GM21526 (cell line): ENCODE measurements at regions not wholly inside any gene's neighbourhood (a gene's known extent, or its start where the extent isn't known, plus 50 kb on each side); places are given as distances from the start of the nearest gene placed in this dataset.
A peak's percentile ranks its signal among the peaks of the same experiment; 100 is the strongest.

ENCODE experiments used
- ATAC-seq: cut with Tn5 transposase; IDR thresholded peaks from one replicate; pipeline ENCODE4 v1.9.1; 2021; ENCODE audit warnings: moderate library complexity; ENCODE audit not compliant: unreplicated experiment, low FRiP score

DNA sequence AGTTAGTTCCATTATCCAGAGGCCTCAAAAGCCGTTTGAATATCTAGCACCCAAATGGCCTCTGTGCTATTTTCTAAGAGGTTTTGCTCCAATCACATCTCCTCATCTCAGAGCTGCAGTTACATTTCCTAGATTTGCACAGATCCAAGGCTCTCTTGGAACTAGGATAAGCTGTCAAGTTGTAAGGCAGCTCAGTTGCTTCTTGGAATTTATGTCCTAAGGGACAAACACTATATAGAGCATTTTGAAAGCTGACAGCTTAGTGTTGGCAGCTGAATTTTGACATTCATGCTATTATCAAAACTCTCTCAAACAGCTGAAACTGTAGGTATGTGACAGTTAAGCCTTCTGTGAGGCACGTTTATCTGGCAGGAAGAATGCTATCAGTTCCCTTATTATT is 97.0 kb downstream of the MACIR start:
- ATAC-seq: no peak

GRCh38 chr5:103354446-103354845 is 95.9 kb downstream of the MACIR start:
- ATAC-seq: no peak

DNA sequence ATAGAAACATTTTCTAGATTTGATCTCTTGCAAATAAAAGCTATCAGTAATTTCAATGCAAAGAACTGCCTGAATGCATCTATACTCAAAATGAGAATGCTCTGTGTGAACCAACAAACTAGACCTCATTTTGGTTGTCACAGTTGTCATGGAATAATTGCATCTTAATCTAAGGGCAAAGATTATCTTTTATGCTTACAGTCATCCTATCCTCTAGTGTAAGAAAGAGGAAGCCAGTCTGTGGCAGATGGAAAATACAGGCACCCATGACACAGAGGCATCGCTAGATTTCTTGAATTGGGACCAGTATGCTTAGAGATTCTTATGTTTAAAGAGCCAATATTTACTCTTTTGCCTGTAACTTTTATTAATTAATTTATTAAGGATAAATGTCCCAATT is 95.0 kb downstream of the MACIR start:
- ATAC-seq: no peak

DNA sequence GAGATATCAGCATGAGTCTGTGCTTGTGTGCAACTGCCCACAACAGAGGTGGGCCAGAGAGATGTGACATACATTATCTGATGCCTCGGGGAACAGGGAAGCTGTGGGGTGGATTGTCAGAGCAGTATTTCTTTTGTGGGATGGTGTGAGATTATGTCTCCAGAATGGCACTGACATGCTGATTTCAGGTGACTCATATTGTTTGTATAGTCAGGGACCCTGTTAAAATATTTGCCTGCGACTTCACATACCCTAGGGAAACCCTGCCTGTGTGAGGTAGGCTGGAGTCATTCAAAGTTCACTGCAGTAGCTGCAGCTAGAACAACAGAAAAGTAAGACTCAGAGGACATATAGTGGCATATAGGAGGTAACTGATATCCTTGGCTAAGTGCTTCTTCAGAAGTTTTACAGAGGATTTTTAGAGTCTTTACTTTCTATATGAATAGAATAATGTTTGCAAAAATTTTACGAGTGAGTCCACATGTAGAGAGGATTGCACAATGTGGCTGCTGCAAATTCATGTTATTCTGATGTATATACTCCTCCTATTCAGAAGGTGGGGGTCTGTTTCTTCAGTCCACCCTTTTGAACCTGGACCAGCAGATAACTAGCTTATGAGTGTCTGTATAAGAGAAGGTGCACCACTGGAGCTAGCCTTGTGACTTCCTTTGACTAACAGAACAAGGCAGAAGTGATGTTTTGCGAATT is 89.3 kb downstream of the MACIR start:
- no peak for ATAC-seq

DNA sequence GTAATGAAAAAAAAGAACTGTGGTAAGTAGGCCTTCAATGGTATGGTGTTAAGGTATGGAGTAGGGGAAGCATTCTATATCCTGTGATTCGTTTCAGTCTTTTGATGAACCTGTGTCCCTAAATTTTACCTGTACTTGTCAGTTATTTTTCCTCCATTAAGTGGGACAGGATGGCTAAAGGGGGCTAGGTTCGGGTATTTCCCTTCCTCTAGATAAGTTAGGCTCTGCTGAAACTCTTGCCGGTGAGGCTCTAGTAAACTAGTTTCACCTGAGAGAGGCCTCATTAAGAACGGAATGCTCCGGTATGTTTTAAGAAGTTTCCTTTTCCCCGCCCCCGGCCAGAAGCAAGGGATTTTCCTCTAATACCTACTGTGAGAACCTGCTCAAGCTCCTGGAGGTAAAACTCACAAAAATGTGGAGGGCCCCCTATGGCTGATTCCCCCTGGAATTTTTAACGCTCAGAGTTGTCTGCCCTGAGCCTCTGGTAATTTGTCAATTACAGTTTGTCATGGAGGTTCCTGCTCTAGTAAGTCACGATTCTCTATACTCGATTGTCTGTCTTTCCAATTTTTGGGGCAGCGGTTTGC is 87.7 kb downstream of the MACIR start:
- no peak for ATAC-seq

DNA sequence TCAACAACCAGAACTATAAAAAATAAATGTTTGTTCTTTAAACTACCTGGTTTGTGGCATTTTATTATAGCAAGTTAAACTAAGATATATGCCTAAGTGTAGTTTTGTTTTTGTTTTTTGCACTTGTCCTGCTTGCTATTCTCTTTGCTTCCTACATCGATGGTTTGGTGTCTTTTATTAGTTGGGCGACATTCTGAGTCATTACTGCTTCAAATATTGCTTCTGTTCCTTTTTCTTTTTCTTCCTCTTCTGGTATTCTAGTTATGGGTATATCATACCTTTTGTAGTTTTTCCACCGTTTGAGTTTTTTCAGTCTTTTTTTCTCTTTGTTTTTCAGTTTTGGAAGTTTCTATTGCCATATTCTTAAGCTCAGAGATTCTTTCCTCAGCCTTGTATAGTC is 86.9 kb downstream of the MACIR start:
- ATAC-seq: no peak

- ATAC-seq: peak; percentile 100
These were observed 82.3 kb downstream of the MACIR start for GRCh38 chr5:103340717-103341388.

DNA sequence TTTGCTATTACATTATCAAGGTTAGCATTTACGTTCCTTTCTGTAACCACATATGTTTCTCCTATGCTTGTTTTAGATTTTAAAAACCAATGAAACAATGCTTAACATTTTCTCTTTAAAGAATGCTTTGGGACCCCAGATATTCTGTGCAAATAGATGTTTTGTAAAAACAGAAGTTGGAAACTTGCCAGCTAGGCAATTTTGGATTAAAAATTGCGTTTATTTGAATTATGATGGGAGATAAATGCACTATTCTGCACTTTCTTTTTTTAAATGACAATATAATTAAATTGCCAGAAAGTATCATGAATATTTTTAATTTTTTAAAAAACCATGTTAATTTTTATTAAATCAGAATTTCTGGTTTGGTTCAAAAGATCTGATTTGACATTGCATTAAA is 81.6 kb downstream of the MACIR start:
- ATAC-seq: no peak

DNA sequence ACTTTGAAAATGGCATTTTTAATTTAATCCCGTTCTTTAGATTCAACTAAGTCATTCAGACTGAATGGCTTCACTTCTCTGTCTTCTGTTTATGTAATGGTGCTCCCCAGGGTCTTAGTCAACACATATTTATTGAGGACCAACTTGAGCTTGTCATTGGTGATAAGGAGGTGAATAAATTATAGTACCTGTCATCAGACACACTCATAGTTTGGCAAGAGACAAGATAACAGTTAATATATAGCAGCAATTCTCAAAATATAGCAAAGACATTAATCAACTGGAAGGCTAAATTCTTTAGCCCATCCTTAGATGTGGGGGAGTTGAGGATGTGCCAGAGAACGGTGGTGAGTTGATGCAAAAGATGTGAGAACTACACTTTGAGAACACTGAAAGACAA is 78.4 kb downstream of the MACIR start:
- no peak for ATAC-seq

GRCh38 chr5:103333376-103333775 is 74.8 kb downstream of the MACIR start:
- ATAC-seq: no peak

- no peak for ATAC-seq
These were observed 72.3 kb downstream of the MACIR start for GRCh38 chr5:103330875-103331274.
